Hematopoietic multipotent progenitor cell treated with erythropoietin and hydrocortisone succinate and interleukin-3 and kit ligand, for 17 days (in vitro differentiated cells): ENCODE measurements at regions not wholly inside any gene's neighbourhood (a gene's known extent, or its start where the extent isn't known, plus 50 kb on each side); places are given as distances from the start of the nearest gene placed in this dataset.
"Not testable (repeated sequence)": the region's sequence is repeated elsewhere in the genome, so short reads cannot be mapped to it uniquely, and the experiment has no call there.

Source experiments
- DNase-seq: peaks from one replicate; pipeline ENCODE4 v3.0.0-alpha.2; 2015; ENCODE audit warnings: low spot score

DNA sequence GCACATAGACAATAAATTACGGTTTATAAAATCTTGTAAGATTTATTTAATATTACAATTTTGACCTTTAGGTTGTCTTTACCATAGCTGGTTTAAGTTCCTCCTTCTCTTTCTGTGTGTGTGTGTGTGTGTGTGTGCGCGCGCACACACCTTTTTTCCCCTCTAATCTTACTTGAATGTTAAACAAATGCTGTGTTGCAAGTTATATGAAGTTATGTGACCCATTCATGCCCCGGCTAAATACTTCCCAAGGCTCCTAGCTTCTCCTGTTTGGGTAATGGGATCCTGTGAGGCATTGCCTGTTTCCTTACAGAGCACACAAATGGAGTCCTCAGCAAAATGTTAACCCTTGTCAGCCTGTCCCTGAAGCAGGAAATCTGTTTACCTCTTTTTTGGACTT is 125.6 kb upstream of the ZNF608 start:
- no peak for DNase-seq

DNA sequence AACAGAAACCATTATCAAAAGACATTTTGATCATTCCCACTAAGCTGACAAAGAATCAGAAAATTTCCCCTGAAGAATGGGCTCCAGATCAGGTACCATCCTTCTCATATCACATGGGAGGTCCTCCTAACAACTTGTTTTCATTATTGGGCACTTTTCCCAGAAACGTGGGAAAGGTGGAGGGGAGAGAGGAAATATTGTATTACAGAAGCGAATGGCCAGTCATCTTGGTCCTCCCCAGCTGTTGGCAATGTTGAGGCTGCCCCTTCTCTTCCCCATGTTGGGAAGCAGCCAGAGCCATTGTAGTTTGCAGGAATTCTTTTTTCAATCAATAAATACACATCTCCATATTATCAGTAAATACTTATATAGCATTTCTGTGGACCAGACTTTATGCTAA is 126.2 kb upstream of the ZNF608 start:
- DNase-seq: no peak

- no peak for DNase-seq
Observed at GRCh38 chr5:124873188-124873587, 126.7 kb upstream of the ZNF608 start.

DNA sequence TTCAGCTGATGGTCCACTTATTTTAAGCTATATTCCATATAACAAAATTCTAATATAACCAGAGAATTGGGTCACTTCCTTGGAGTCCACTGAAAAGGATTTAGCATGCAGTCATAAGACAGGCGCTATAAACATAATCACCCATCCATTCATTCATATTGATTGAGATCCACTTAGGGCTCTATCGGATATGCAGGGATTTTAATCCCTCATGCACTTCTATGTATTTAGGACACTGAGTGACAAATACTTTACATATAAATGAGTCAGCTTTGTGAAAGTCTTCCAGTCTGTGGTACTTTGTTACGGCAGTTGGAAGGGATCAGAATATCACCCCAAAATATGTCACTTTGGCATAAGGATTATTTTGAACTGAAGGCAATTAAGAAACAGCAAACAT is 127.3 kb upstream of the ZNF608 start:
- DNase-seq: no peak

GRCh38 chr5:124876566-124876965 is 130.1 kb upstream of the ZNF608 start:
- DNase-seq: no peak

- DNase-seq: no peak
Observed at GRCh38 chr5:124876983-124877382, 130.5 kb upstream of the ZNF608 start.

DNA sequence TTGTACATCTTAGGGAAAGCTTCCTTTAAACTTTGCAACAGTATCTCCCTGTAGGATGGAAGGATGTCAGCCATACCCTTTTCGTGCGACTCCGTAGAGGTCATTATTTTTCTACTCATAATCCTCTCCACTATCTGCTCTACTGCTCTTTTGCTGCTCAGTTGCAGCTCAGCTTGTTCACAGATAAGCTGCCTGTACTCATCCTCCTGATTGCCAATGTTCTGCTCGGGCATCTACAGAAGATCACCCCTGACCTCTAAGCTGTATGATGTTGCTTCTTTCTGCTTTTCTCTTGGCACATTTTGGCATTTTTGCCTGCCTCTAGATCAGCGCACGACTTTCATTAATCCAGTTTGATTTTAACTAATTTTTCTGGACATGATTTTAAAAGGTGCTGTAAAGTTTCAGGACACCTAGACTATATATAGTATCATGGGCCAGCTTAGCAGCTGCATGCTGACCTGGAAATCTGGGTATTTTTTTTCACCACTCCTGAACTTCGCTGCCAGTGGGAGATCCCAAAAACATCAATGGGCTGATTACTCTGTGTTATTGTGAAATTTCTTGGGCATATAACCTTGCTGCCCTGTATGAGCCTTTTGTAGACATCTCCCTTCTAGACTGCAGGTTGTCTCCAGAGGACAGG is 131.2 kb upstream of the ZNF608 start:
- no peak for DNase-seq

GRCh38 chr5:124878583-124879342 is 132.3 kb upstream of the ZNF608 start:
- no peak for DNase-seq

DNA sequence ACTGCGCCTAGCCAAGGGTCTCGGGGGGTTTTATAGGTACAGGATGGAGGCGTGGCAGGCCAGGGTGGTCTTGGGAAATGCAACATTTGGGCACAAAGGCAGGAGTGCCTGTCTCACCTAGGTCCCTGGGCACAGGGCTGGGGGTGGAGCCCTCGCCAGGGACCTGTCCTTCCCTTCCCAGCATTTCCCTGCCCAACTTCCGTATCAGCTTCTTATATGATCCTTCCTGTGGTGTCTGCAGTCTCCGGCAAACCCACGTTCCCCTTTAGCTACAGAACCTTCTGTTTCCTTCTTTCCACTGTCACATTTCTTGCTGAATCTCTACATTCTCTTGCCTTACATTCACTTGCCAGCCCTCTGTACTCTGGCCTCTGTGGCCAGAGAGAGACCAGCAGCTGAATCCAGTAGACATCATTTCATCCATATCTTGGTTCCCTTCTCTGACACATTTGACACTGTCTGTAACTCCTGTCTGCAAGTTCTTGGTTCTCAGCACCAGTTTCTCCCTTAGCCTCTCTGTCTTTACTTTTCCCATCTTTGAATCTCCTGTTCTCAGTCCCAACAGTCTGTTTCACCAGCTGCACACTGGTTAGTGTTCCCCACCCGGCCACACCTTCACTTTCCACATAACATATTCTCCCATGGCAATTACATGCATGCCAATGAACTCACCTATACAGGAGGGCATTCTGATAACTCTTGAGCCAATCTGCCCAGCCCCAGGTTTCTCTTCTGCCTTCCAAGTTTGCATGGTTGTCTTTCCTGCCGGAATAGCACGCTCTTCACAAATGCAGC is 134.7 kb upstream of the ZNF608 start:
- DNase-seq: no peak

DNA sequence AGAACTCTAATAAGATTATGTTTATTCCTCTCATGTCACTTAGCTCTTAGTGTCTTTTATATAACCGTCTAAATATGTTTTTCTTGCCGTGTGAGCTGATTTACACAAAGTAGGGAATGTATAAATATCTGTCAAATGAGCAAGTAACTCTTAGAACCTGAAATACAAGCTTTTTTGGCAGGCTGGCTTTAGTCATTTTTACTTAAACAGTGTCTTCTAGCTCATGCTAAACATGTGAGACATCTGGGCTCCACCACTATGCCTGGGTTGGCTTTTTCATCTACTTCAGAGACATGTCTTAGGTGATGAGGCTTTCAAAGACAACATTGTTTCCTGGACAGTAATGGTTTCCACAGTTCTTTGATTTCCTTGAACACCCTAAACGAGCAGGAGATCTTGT is 137.2 kb upstream of the ZNF608 start:
- no peak for DNase-seq

- DNase-seq: no peak
Observed at GRCh38 chr5:124884114-124884513, 137.7 kb upstream of the ZNF608 start.

- DNase-seq: no peak
Observed at GRCh38 chr5:124885490-124885889, 139.1 kb upstream of the ZNF608 start.

GRCh38 chr5:124887223-124887622 is 140.8 kb upstream of the ZNF608 start:
- no peak for DNase-seq

GRCh38 chr5:124888050-124888506 is 141.6 kb upstream of the ZNF608 start:
- DNase-seq: no peak

- DNase-seq: no peak
Observed at GRCh38 chr5:124888622-124889485, 142.4 kb upstream of the ZNF608 start.

GRCh38 chr5:124889486-124889825 is 143.0 kb upstream of the ZNF608 start:
- DNase-seq: no peak

DNA sequence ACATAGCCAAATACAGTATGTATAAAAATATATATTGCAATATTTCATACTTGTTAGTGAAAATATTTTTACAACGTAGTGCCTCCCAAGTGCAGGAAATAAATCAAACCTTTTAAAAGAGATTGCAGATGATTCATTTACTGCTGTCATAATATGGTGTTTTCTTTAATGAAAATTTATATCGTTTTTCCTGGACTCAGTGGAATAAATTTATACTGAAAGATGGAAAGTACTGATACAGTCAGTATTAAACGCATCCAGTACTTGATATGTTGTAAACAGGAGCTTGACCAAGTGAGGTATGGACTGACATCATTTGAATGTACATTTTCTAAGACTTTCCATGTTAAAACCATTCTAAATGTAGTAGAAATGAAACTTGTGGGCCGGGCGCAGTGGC is 143.4 kb upstream of the ZNF608 start:
- no peak for DNase-seq

GRCh38 chr5:124890442-124890841 is 144.0 kb upstream of the ZNF608 start:
- DNase-seq: not testable (repeated sequence)

DNA sequence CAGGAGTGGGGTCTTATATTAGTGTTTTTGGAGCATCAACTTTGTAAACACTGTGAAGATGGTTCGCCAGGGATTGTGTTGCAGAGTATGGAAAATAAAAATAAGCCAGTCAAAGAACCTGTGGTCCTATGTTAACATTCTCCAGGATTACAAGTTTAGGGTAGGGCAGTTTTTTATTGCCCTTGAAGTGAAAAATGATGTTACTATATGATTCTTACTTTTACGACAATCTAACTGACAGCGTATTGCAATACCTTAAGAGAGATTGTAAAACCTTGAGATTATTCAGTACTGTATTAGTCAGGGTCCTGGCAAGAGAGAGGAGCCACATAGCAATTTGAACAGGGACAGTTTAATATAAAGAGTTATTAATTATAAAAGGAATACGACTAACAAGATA is 144.7 kb upstream of the ZNF608 start:
- DNase-seq: no peak

DNA sequence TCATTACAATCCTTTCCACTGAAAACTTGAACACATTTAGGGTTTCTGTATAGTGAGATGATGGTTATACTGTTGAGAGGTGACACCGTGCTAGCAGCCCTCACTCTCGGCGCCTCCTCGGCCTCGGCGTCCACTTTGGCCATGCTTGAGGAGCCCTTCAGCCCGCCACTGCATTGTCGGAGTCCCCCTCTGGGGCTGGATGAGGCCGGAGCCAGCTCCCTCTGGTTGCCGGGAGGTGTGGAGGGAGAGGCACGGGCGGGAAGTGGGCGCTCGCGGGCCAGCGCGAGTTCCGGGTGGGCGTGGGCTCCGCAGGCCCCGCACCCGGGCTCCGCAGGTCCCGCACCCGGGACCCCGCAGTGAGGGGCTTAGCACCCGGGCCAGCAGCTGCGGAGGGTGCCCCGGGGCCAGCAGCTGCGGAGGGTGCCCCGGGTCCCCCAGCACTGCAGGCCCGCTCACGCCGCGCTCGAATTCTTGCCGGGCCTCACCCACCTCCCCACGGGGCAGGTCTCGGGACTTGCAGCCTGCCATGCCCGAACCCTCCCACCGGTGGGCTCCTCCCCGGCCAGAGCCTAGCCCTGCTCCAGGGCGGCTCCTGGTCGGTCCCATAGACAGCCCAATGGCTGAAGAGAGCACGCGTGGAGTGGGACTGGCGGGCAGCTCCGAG is 145.9 kb upstream of the ZNF608 start:
- no peak for DNase-seq

- DNase-seq: no peak
Observed at GRCh38 chr5:124894541-124894940, 148.1 kb upstream of the ZNF608 start.

- no peak for DNase-seq
Observed at GRCh38 chr5:124895236-124895635, 148.8 kb upstream of the ZNF608 start.
